ENCODE measurements at regions not wholly inside any gene's neighbourhood (a gene's known extent, or its start where the extent isn't known, plus 50 kb on each side); places are given as distances from the start of the nearest gene placed in this dataset.

DNA sequence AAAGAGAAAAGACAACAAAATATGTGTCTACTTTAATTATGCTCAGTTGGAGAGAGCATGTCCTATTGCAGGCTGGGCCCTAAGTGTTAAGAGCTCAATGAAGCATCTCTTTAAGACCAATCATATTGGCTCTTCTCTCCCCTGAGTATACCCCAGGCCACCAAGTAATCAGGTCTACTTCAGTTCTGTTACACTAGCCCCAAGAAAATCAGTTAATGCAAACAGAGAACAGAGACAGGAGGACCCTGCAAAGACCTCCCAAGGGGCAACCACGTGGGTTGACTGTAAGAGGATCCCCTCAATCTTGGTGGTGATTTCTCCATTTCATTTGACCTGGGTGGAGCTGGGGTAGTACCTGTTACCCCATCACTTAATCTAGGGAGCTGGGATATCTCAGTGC is 451.0 kb upstream of the ZNF507 start:
- TF ChIP-seq, protein P1, sequence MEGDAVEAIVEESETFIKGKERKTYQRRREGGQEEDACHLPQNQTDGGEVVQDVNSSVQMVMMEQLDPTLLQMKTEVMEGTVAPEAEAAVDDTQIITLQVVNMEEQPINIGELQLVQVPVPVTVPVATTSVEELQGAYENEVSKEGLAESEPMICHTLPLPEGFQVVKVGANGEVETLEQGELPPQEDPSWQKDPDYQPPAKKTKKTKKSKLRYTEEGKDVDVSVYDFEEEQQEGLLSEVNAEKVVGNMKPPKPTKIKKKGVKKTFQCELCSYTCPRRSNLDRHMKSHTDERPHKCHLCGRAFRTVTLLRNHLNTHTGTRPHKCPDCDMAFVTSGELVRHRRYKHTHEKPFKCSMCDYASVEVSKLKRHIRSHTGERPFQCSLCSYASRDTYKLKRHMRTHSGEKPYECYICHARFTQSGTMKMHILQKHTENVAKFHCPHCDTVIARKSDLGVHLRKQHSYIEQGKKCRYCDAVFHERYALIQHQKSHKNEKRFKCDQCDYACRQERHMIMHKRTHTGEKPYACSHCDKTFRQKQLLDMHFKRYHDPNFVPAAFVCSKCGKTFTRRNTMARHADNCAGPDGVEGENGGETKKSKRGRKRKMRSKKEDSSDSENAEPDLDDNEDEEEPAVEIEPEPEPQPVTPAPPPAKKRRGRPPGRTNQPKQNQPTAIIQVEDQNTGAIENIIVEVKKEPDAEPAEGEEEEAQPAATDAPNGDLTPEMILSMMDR (IDR thresholded peaks at IDR 0.05; ENCODE audit: low read depth, low read length), result no peak
- no peak for TF ChIP-seq EZH2phosphoT487 (IDR thresholded peaks at IDR 0.05; ENCODE audit: low read depth)

GRCh38 chr19:31897292-31897691 is 448.1 kb upstream of the ZNF507 start:
- Histone ChIP-seq H3K4me3 (ENCODE audit: low read length) (no peak overlapping the region), H3K27me3 (ENCODE audit: low read depth, low read length) (no peaks in the 10 kb centered on the region)

More for the DNA sequence above, 451.0 kb upstream of the ZNF507 start:
- no peaks in the 10 kb centered on the region for H4K20me1 ChIP-seq (ENCODE audit: insufficient read depth, low read length)
- no peak overlapping the region for H3K4me3 ChIP-seq (ENCODE audit: low read length)
- no peak overlapping the region for H2AFZ ChIP-seq (ENCODE audit: low read depth, low read length)
- H3K79me2 ChIP-seq (ENCODE audit: low read length), result no peaks in the 10 kb centered on the region
- H3K4me2 ChIP-seq (ENCODE audit: low read length), result no peak overlapping the region
- no peak overlapping the region for H3K27ac ChIP-seq (ENCODE audit: low read length)
- H3K36me3 ChIP-seq (replicated peaks; ENCODE audit: low read depth, low read length), result no peaks in the 10 kb centered on the region
- H3K27me3 ChIP-seq (ENCODE audit: low read depth, low read length), result no peaks in the 10 kb centered on the region
- H3K9ac ChIP-seq (ENCODE audit: low read length), result no peak overlapping the region
- no peaks in the 10 kb centered on the region for H3K4me1 ChIP-seq (ENCODE audit: low read length)
- peaks cover 5% of the 10 kb centered on the region; the same call in 1 of the 2 replicates for H3K9me3 ChIP-seq (ENCODE audit: insufficient read depth, low read length)

DNA sequence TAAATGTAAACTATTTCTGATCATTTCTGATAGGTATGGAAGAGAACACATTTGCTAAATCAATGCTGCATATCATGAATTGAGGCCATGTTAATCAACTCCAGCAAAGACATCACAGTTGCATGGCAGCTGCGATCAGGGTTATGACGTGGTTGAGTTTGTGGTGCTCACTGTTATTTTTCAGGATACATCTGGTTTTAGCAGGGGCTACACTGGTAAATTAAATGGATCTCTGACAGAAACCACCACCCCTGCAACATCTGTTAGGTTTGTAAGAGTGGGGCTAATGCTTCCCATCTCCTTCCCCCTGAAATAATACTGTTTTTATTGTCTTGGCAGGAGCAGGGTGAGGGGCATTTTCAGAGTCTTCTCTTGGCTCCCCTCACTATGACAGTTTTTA is 444.4 kb upstream of the ZNF507 start:
- Histone ChIP-seq H3K27me3 (ENCODE audit: low read depth, low read length) (no peaks in the 10 kb centered on the region), H3K9ac (ENCODE audit: low read length) (no peak overlapping the region), H3K27ac (ENCODE audit: low read length) (no peak overlapping the region), H3K4me3 (ENCODE audit: low read length) (no peak overlapping the region), H3K79me2 (ENCODE audit: low read length) (no peaks in the 10 kb centered on the region), H3K36me3 (replicated peaks; ENCODE audit: low read depth, low read length) (no peaks in the 10 kb centered on the region), H3K4me1 (ENCODE audit: low read length) (no peaks in the 10 kb centered on the region), H3K4me2 (ENCODE audit: low read length) (no peak overlapping the region), H2AFZ (ENCODE audit: low read depth, low read length) (no peak overlapping the region), H4K20me1 (ENCODE audit: insufficient read depth, low read length) (no peaks in the 10 kb centered on the region), H3K9me3 (ENCODE audit: insufficient read depth, low read length) (no peaks in the 10 kb centered on the region; the same call in 1 of the 2 replicates)
- TF ChIP-seq EZH2phosphoT487 (IDR thresholded peaks at IDR 0.05; ENCODE audit: low read depth), result no peak
- TF ChIP-seq, protein P1 (IDR thresholded peaks at IDR 0.05; ENCODE audit: low read depth, low read length), result no peak

More at GRCh38 chr19:31897292-31897691, 448.1 kb upstream of the ZNF507 start:
- Histone ChIP-seq H3K27ac (ENCODE audit: low read length) (no peak overlapping the region), H3K9ac (ENCODE audit: low read length) (no peak overlapping the region), H3K9me3 (ENCODE audit: insufficient read depth, low read length) (peaks cover 3% of the 10 kb centered on the region; the same call in 1 of the 2 replicates), H4K20me1 (ENCODE audit: insufficient read depth, low read length) (no peaks in the 10 kb centered on the region), H3K4me1 (ENCODE audit: low read length) (no peaks in the 10 kb centered on the region), H2AFZ (ENCODE audit: low read depth, low read length) (no peak overlapping the region), H3K4me2 (ENCODE audit: low read length) (no peak overlapping the region), H3K36me3 (replicated peaks; ENCODE audit: low read depth, low read length) (no peaks in the 10 kb centered on the region), H3K79me2 (ENCODE audit: low read length) (no peaks in the 10 kb centered on the region)
- TF ChIP-seq EZH2phosphoT487 (IDR thresholded peaks at IDR 0.05; ENCODE audit: low read depth), result no peak

GRCh38 chr19:31902821-31903220 is 442.6 kb upstream of the ZNF507 start:
- Histone ChIP-seq H3K4me2 (ENCODE audit: low read length) (no peak overlapping the region), H3K4me3 (ENCODE audit: low read length) (no peak overlapping the region), H3K9me3 (ENCODE audit: insufficient read depth, low read length) (no peaks in the 10 kb centered on the region; the same call in 1 of the 2 replicates), H4K20me1 (ENCODE audit: insufficient read depth, low read length) (no peaks in the 10 kb centered on the region), H2AFZ (ENCODE audit: low read depth, low read length) (no peak overlapping the region), H3K79me2 (ENCODE audit: low read length) (no peaks in the 10 kb centered on the region), H3K27me3 (ENCODE audit: low read depth, low read length) (no peaks in the 10 kb centered on the region), H3K36me3 (replicated peaks; ENCODE audit: low read depth, low read length) (no peaks in the 10 kb centered on the region), H3K4me1 (ENCODE audit: low read length) (no peaks in the 10 kb centered on the region), H3K9ac (ENCODE audit: low read length) (no peak overlapping the region), H3K27ac (ENCODE audit: low read length) (no peak overlapping the region)
- TF ChIP-seq, protein P1 (IDR thresholded peaks at IDR 0.05; ENCODE audit: low read depth, low read length), result no peak
- TF ChIP-seq EZH2phosphoT487 (IDR thresholded peaks at IDR 0.05; ENCODE audit: low read depth), result no peak

All from OCI-LY3 (cell line).